SK-MEL-5 (cell line): ENCODE measurements at regions not wholly inside any gene's neighbourhood (a gene's known extent, or its start where the extent isn't known, plus 50 kb on each side); places are given as distances from the start of the nearest gene placed in this dataset.

Source experiments
- DNase-seq: peaks from one replicate; pipeline ENCODE4 v3.0.0-alpha.2; 2016; ENCODE audit warnings: low read depth, low spot score
- in situ Hi-C: cut with HindIII; loops from 2 replicates; pipeline ENCODE4 v1.10.0; 2016; ENCODE audit warnings: low sequenced_read_pairs, high pct_unique_total_duplicates, low pct_unique_long_range_greater_than_20kb

DNA sequence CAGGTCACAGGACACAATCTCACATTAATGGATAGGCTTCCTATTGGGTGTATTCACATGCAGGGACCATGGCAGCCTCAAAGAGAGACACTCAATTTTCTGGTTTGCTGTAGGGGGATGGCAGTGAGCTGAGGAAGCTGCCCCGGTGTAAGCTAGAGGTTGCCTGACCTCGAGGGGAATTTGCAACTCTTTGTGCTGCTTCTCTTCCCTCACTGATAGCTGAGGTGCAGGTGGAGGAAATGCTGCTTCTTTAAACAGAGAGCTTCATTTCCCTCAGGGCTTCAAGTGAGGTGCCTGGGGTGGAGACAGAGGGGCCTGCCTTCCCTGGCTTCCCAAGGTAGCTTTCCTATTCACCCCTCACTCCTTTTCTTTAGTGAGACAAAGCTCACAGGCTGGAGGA lies 151.9 kb downstream of the CD83 start:
- no peak for DNase-seq
- in situ Hi-C loops = no loop called here

- in situ Hi-C loops = no loop called here
- no peak for DNase-seq
Observed at GRCh38 chr6:14270142-14270893, 152.7 kb downstream of the CD83 start.

DNA sequence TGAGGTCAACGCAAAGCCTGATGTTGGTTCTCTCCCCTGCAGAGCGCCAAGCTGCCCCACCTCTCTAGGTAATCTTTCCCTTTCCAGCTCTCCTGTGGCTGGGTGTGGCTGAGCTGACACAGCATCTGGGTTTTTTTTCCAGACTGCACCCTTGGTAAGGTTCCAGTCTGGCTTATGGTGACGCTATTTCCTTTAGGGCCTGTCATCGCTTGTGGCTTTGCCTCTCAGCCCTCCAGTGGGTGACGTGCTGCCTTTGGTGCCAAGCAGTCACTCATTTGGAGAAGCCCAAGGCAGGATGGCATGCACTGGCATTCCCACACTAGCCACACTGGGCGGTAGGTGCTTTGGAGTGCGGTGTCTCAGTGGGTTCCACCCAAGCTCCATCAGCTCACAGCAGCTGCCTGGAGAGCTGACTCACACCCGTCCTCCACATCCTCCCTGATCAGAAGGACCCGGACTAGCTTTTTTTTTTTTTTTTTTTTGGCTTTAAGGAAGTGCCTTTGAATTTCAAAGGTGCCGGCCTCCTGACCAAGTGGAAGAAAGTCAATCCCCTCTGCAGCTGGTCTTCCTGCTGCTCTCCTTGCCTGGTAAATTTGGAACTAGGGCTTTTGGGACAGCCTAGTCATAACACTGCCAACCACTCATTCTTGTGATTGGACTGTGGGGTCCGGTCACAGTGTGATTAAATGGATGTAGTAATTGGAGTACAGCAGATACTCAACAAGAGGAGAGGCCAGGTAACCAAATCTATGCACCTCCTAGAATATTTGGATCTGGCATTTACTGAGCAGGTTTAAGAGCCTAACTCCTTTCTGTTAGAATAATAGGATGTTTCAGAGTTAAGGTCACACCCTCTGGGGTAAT lies 153.6 kb downstream of the CD83 start:
- DNase-seq = no peak
- in situ Hi-C loops = no loop called here

DNA sequence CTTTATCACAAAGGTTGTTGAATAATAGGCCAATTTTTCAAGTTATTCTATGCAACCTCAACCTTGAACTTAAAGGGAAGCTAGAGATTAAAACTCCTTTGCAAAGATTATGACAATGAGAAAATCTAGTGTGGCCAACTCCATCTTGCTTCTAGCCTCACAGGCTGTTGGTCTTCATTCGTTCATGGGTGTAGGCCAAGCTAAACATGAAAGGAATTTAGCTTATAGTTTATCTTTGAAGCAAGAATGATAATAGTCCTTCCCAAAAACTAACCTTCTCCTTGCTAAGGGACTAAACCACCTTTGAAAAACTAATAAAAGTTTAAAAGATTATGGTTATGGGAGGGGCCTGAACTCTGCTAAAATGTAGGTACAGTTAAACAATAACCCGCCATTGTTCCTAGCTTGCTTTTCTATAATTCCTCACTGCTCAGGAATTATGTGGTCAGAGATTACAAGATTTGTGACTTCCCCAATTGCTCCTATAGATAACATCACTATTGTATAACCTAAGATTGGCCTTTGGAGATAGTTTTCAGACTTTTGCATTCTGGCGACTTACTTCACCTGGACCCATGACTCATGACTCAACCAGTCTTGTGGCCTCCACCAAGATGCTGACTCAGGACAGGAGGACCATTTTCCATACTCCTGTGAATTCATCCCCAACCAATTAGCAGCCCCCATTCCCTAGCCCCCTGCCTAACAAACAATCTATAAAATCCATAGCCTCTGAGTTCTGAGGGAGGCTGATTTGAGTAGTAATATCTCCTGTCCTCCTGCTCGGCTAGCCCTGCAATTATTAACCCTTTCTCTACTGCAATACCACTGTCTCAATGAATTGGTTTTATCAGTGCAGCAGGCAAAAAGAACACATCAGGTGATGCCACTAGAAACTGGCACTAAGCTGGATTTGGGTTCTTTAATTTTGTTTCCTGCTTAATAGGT lies 154.5 kb downstream of the CD83 start:
- DNase-seq = no peak
- in situ Hi-C loops = no loop called here

GRCh38 chr6:14272737-14273085 lies 155.1 kb downstream of the CD83 start:
- DNase-seq = no peak
- in situ Hi-C loops = no loop called here

GRCh38 chr6:14273191-14273590 lies 155.6 kb downstream of the CD83 start:
- no peak for DNase-seq
- in situ Hi-C loops = no loop called here

DNA sequence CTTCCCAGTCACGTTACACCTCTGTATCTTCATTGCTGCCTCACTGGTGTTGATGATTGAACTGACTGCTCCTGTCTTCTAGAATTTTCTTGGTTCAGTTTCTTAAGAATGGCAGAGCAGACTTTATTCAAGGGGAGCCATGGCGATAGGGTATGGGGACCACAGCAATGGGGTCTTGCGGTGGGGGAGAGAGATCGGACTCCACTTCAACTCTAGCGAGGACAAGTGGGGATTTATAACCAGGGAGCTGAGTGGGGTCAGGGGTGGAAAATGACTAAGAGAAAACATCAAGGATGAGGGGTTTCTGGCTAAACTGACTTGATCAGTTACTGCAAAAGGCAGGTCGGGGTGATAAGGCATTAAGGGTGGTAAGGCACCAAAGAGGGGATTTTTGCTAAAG lies 156.4 kb downstream of the CD83 start:
- no peak for DNase-seq
- in situ Hi-C loops = no loop called here

- in situ Hi-C loops = no loop called here
- DNase-seq = no peak
Observed at GRCh38 chr6:14274546-14275492, 157.2 kb downstream of the CD83 start.

GRCh38 chr6:14275493-14275851 lies 157.9 kb downstream of the CD83 start:
- in situ Hi-C loops = no loop called here
- DNase-seq = no peak

DNA sequence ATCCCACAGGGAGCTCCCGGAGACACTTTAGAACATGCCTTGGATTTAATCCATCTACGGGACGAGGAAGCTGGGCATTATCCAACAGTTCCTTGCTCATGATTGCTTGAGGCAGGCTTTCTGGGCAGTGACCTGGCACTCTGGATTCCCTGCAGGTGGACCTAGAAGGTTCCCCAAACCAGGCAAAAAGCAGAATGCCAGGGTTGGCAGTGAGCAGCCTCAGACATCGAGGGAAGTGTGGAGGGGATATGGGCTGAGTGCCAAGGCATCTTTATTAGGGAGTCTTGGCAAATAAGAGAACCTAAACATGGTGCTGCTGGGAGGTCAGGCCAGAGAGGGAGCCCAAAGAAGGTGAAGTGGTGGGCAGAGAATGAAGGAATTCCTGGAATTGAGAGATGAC lies 158.5 kb downstream of the CD83 start:
- in situ Hi-C loops = no loop called here
- no peak for DNase-seq

DNA sequence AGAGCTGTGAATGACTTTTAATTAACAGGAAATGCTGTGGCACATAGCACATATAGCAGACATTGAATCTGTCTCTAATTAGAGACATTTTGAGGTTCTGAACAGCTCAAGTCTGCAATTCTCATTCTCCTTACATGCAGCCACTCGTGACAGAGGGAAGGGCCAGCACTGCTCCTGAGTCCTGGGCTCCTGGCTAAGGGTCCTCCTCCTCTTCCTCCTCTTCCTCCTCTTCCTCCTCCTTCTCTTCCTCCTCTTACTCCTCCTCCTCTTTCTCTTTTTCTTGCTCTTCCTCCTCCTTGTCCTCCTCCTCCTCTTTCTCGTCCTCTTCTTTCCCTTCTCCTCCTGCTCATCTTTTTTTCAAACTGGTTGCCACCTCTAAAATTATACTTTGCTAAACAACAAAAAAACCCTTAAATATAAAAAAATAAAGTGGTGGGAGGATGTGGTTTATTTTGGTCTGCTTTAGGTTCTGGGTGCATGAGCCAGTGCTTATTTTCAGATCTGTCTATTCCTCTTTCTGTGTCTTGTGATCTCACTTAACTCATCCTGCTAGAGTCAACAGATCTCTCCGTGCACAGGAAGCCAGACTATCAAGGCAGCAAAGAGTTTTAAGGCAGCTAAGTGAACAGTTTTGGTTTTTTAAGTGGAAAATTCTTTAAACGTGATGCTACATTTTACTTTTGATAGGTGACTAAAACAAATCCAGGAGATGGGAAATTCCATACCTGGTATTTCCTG lies 159.3 kb downstream of the CD83 start:
- in situ Hi-C loops = no loop called here
- no peak for DNase-seq

GRCh38 chr6:14277405-14277930 lies 159.9 kb downstream of the CD83 start:
- no peak for DNase-seq
- in situ Hi-C loops = no loop called here

DNA sequence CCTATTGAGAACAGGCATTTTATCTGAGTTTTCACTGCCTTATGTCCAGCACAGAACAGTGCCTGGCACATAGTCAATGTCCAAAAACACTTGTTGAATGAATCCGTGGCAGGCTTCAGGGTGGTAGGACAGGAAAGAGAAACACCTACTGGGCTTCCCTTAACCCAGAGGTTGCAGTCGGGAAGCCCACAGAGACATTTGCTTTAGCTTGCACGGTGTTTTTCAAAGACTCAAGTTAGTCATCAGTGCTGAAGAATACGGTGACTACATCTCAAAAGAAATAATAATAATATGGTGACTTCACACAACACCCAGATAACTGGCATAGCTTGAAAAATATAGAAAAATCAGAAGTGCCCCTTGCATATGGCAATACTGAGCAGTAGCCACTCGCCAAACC lies 160.4 kb downstream of the CD83 start:
- no peak for DNase-seq
- in situ Hi-C loops = no loop called here

- no peak for DNase-seq
Observed at GRCh38 chr6:14278446-14278845, 160.9 kb downstream of the CD83 start.

GRCh38 chr6:14280006-14280510 lies 162.5 kb downstream of the CD83 start:
- DNase-seq = no peak
- in situ Hi-C loops = no loop called here

More at GRCh38 chr6:14278446-14278845, 160.9 kb downstream of the CD83 start:
- in situ Hi-C loops = no loop called here

GRCh38 chr6:14280766-14281293 lies 163.3 kb downstream of the CD83 start:
- DNase-seq = peak; percentile 28
- in situ Hi-C loops = no loop called here
